HT-29 (cell line): ENCODE measurements at regions not wholly inside any gene's neighbourhood (a gene's known extent, or its start where the extent isn't known, plus 50 kb on each side); places are given as distances from the start of the nearest gene placed in this dataset.

Experiments used
- DNase-seq: peaks from one replicate; pipeline ENCODE4 v3.0.0-alpha.2; 2015; ENCODE audit warnings: low spot score

DNA sequence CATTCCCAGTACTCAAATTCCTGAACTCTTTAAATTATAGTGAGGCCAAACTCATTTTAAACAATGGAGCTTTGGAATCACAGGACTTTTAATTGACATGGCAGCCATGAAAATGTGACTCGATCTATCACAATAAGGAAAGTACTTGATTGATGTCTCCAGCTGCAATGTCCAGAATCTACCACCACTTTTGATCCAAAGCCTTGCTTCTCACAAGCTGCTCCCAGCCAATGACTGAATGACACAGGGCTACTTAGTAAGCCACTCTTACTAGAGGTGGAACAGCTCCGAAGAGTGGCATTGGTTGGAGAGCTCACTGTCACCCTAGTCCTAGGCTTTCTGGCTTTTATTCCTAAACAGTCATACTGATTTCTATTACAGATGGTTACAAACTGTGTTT is 270.1 kb downstream of the IRS1 start:
- DNase-seq = no peak

DNA sequence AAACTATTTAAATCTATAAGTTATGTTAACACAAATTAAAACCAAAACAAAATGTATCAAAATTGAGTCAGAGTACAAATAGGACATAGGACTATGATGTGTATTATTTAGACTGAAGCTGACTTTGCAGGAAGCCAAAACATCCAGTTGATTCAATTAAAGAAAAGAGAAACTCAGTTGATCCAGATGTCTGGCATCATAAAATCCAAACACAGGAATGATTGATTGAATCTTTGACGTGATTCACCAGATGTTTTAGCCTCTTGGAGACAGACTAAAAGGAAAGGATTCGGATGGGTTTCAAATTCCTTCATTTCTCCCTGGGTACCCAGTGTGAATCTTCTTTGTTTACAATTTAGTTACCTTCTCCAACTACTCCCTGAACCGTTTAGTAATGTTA is 272.9 kb downstream of the IRS1 start:
- no peak for DNase-seq

DNA sequence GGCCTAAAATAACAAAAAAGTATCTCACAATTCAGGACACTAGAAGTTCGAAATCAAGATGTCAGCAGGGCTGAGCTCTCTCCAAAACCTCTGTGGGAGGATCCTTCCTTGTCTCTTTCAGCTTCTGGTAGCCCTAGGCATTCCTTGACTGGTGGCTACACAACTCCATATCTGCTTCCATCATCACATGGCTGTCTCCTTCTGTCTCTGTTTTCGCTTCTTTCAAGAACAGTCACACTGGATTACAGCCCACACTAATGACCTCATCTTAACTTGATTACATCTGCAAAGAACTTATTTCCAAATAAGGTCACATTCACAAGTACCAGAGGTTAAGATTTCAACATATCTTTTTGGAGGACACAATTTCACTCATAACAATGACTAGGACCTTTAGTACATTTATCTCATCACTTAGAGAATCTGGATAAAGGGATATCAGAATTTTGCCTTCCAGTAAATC is 275.2 kb downstream of the IRS1 start:
- DNase-seq = no peak

DNA sequence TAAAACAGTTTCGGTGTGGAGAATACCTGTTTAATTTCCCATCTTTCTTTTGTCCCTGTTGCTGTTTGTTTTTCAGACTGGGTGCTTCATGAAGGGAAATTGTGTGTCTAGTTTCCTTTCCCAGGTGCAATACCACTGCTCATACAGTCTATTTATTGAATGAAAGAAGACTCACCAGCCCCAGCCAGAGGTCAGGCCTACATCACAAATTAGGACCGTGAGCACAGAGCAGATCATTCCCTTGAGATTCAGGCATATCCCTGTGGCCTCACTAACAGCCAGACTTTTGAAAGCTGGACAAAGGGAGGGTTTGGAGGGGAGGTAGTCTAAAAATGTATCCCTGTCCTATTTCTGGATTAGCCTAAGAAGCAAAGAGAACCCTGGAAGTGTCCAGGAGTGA is 278.9 kb downstream of the IRS1 start:
- DNase-seq = no peak

- no peak for DNase-seq
Observed at GRCh38 chr2:226515344-226516055, 284.1 kb downstream of the IRS1 start.

DNA sequence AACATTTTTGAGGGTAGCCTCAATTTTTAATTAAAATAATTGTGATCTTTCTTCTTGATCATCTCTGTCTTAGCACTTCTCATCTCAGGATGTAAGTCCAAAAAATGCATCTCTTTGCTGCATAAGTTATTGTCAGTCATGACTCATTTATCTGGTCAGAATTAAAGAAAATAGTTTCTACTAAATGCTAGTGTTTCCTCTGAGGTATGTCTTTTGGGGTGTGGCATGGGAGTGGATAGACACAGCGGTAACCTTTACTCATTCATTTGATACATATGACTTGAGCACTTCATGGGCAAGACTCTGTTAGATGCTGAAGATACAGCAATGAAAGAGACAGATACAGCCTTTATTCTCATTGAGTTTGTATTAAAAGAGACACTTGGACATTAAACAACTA is 284.7 kb downstream of the IRS1 start:
- DNase-seq = no peak

DNA sequence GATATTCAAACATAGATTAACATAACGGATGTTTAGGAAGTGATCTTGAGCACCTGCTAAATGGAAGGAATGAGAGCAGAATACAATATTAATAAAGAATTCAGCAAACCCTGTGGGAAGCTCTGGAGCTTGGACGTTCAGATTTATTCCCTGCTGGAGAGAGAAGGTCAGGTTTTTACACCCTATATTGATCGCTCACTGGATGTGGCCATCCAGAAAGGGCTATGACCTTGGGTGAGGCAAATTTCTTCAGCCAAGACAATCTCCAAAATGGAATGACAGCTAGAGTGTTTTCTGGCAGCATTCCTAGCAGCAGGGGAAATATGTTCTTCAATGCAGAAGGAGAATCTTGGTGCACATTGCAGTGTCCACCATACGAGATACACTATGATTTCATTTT is 288.3 kb downstream of the IRS1 start:
- no peak for DNase-seq

GRCh38 chr2:226508683-226509082 is 290.9 kb downstream of the IRS1 start:
- no peak for DNase-seq

DNA sequence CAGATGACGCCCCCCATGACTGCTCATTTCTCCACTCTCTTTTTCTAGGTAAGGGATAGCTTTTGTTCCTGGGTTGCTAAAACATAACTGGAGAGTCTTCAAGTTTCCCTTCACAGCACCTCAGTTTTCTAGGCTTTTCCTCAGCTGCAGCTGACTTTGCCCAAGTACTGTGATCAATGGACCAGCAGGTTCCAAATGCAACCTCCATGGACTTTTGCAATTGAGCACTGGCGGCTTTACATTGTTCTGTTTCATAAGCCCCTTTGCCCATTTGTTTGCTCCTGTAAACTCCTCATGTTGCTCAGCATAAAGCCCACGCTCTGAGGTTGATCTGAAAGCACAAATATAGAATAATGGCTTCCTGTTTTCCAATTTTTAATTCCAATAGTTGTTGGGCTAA is 291.6 kb downstream of the IRS1 start:
- DNase-seq = no peak

GRCh38 chr2:226497146-226497909 is 302.3 kb downstream of the IRS1 start:
- DNase-seq = no peak

GRCh38 chr2:226496273-226496550 is 303.4 kb downstream of the IRS1 start:
- no peak for DNase-seq

- DNase-seq = no peak
Observed at GRCh38 chr2:226495466-226496272, 304.0 kb downstream of the IRS1 start.

DNA sequence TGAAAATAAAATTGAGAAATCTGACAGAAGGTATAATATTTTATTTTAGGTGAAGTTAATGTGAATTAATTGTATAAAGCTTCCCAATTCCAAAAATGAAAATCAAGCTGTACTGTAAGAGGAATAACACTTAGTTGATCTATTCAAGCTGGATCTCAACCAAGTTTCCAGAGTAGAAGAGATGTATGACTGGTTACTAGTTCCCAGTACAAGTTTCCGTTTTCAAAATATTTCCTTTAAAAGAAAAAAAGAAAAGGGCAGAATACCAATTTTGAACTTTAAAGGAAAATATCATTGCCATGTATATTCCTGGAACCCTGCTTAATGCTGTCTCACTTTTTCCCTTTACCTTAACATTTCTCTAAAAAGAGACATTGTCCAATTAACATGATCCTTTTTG is 308.5 kb downstream of the IRS1 start:
- no peak for DNase-seq

DNA sequence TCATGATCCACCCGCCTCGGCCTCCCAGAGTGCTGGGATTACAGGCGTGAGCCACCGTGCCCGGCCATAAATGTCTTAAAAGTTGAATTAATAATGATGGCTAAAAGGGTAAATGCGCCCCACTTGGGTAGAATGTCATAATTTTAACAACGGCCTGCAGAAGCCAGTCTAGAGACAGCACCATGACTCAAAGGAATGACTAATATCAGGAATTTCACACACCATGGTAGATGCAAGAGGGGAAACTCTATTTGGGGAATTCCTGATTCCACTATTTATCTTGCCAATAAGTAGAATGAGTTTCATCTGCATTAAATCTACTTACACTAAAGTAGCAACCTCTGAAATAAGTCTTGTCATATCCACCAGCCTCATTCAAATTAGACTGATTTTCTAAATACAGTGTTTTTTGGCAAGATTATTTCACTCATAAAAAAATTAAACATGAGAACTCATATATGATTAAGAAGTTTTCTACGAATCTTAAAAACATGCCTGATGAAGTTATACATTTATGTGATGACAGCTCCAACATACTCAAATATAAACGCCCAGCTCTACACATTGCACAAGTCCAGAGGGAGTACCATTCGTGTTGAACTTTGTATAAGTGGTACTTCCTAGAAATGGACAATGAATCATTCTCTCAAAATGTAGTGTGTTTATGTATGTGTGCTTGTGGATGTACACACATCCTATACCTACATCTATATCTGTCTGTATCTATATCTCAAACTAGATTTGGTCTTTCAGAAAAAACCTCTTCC is 309.7 kb downstream of the IRS1 start:
- no peak for DNase-seq

DNA sequence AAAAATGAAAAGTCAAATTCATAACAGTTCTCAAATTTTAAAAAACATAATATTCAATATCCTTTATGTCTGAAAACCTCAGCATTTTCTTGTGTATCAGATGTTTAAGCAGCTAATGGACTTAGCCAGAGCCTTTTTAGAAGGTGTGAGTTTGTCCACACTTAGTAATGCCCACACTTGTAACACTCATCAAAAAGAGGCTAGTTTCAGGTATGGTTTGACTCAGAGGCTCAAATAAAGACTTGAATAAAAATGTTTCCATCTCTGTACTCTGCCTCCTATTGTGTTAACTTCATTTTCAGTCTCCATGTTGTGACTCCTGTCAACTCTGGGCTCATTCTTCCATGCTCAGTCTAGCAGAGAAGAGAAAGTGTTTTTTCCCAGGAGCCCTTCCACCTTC is 311.6 kb downstream of the IRS1 start:
- DNase-seq = no peak

- no peak for DNase-seq
Observed at GRCh38 chr2:226487573-226487972, 312.0 kb downstream of the IRS1 start.

- no peak for DNase-seq
Observed at GRCh38 chr2:226483745-226484619, 315.6 kb downstream of the IRS1 start.

DNA sequence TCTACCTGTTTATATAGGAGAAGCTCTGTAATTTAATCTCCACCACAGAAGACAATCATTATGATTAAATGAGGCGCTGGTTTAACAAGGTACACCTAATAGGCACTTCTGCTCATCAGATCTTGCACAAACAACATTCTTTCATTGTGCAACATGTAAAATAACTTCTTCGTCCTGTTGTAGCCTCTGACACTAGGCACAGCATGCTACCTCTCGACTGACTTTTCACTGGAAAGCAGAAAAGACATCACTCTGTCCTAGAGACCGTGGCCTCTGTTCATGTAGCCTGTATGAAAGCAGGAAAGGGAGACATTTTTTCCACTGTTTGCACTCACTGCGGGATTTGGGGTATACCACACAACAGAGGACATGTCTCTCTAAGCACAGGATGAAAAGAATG is 316.5 kb downstream of the IRS1 start:
- DNase-seq = no peak

- peak; percentile 19 for DNase-seq
Observed at GRCh38 chr2:226478109-226478809, 321.4 kb downstream of the IRS1 start.
